ENCODE measurements at regions not wholly inside any gene's neighbourhood (a gene's known extent, or its start where the extent isn't known, plus 50 kb on each side); places are given as distances from the start of the nearest gene placed in this dataset.

GRCh38 chr18:45252474-45252873 lies 362.8 kb upstream of the SLC14A2 start:
- TF ChIP-seq CTCF (conservative IDR thresholded peaks at IDR 0.05; ENCODE audit: low read depth, low read length) (no peak), EZH2 (IDR thresholded peaks at IDR 0.05; ENCODE audit: borderline replicate concordance, low read depth, low read length, poor library complexity, severe bottlenecking) (no peak)

All from A673 (cell line).